IMR-90 (cell line): ENCODE measurements at regions not wholly inside any gene's neighbourhood (a gene's known extent, or its start where the extent isn't known, plus 50 kb on each side); places are given as distances from the start of the nearest gene placed in this dataset.

ENCODE experiments used
- ATAC-seq: fragments of 200-7000 bp; cut with Tn5 transposase; 2 replicates; pipeline ENCODE4 v1.9.1; 2020; ENCODE audit warnings: low read depth, mild to moderate bottlenecking, moderate library complexity
- BruUV-seq: library from RNA; stranded (reverse); fragments of 400-500 nt; replicated peaks from 2 replicates; lab custom pipeline; 2021; lab: Mats Ljungman, UMichigan
- CTCF ChIA-PET: fragments of 300-600 bp; formaldehyde crosslinking; extraction: SDS; loops from one replicate; lab custom pipeline; 2021; ENCODE audit warnings: antibody characterized with exemption; lab: Yijun Ruan, JAX
- POLR2A ChIA-PET: fragments of 300-600 bp; sonication (Branson Sonifier 250); formaldehyde crosslinking; loops from one replicate; lab custom pipeline; 2022; ENCODE audit warnings: antibody characterized with exemption; ENCODE audit not compliant: unreplicated experiment; lab: Charles Lee
- DNase-seq: peaks from one replicate; pipeline ENCODE4 v3.0.0; 2013
- H2AFZ ChIP-seq: replicated peaks from 2 replicates; pipeline ENCODE3; 2013; ENCODE audit warnings: low read length, mild to moderate bottlenecking; ENCODE audit not compliant: poor library complexity
- H2AK5ac ChIP-seq: 2 replicates; pipeline ENCODE4 v1.6.1; 2013; ENCODE audit warnings: low read depth, low read length, inconsistent platforms
- H2AK9ac ChIP-seq: replicated peaks from 2 replicates; pipeline ENCODE3; 2013; ENCODE audit warnings: mild to moderate bottlenecking, low read depth, low read length, moderate library complexity; ENCODE audit not compliant: poor library complexity
- H2BK120ac ChIP-seq: 2 replicates; pipeline ENCODE4 v1.6.1; 2013; ENCODE audit warnings: low read depth, low read length, inconsistent platforms
- H2BK15ac ChIP-seq: 3 replicates; pipeline ENCODE4 v1.6.1; 2013; ENCODE audit warnings: low read depth, low read length, inconsistent platforms
- H2BK20ac ChIP-seq: 2 replicates; pipeline ENCODE4 v1.6.1; 2013; ENCODE audit warnings: low read depth, mild to moderate bottlenecking, inconsistent platforms, low read length, moderate library complexity
- H2BK5ac ChIP-seq: 2 replicates; pipeline ENCODE4 v1.6.1; 2013; ENCODE audit warnings: mild to moderate bottlenecking, low read depth, low read length, inconsistent platforms; ENCODE audit not compliant: poor library complexity, severe bottlenecking
- H3K14ac ChIP-seq: replicated peaks from 2 replicates; pipeline ENCODE4 v1.6.1; 2013; ENCODE audit warnings: low read depth, low read length, inconsistent platforms
- H3K18ac ChIP-seq: 2 replicates; pipeline ENCODE4 v1.6.1; 2013; ENCODE audit warnings: low read depth, low read length, control low read depth
- H3K23ac ChIP-seq: 2 replicates; pipeline ENCODE4 v1.6.1; 2013; ENCODE audit warnings: low read depth, low read length, inconsistent platforms
- H3K27ac ChIP-seq: 2 replicates; pipeline ENCODE4 v1.5.1; 2013; ENCODE audit warnings: mild to moderate bottlenecking, control low read depth, low read length; ENCODE audit not compliant: insufficient read depth
- H3K27me3 ChIP-seq: 2 replicates; pipeline ENCODE4 v1.6.1; 2013; ENCODE audit warnings: low read length; ENCODE audit not compliant: control insufficient read depth, insufficient read depth
- H3K36me3 ChIP-seq: 2 replicates; pipeline ENCODE4 v1.6.1; 2013; ENCODE audit warnings: low read length, mixed read lengths; ENCODE audit not compliant: control insufficient read depth, insufficient read depth
- H3K4ac ChIP-seq: 2 replicates; pipeline ENCODE4 v1.6.1; 2013; ENCODE audit warnings: low read depth, low read length, inconsistent platforms
- H3K4me1 ChIP-seq: 2 replicates; pipeline ENCODE4 v1.6.1; 2013; ENCODE audit warnings: low read length, mixed read lengths; ENCODE audit not compliant: control insufficient read depth, insufficient read depth
- H3K4me2 ChIP-seq: 2 replicates; pipeline ENCODE4 v1.6.1; 2013; ENCODE audit warnings: low read depth, mild to moderate bottlenecking, control low read depth, low read length, moderate library complexity
- H3K4me3 ChIP-seq: 2 replicates; pipeline ENCODE4 v1.5.1; 2013; ENCODE audit warnings: low read depth, mild to moderate bottlenecking, control low read depth, low read length, moderate library complexity; ENCODE audit not compliant: insufficient read depth
- H3K56ac ChIP-seq: 2 replicates; pipeline ENCODE4 v1.6.1; 2013; ENCODE audit warnings: low read length, inconsistent platforms; ENCODE audit not compliant: insufficient read depth; ENCODE audit errors: extremely low read depth
- H3K79me1 ChIP-seq, 2 experiments: 2 replicates each; pipeline ENCODE4 v1.6.1; 2013; ENCODE audit warnings: low read length in 2 of 2, inconsistent platforms in 1 of 2, low read depth in 1 of 2
- H3K9ac ChIP-seq: 2 replicates; pipeline ENCODE4 v1.6.1; 2013; ENCODE audit warnings: low read depth, low read length, control low read depth
- H3K9me1 ChIP-seq: 2 replicates; pipeline ENCODE4 v1.6.1; 2013; ENCODE audit warnings: low read length, inconsistent platforms; ENCODE audit not compliant: insufficient read depth
- H3K9me3 ChIP-seq: 2 replicates; pipeline ENCODE4 v1.6.1; 2013; ENCODE audit warnings: low read length; ENCODE audit not compliant: control insufficient read depth, insufficient read depth
- H4K20me1 ChIP-seq: 2 replicates; pipeline ENCODE4 v1.6.1; 2013; ENCODE audit warnings: low read length, inconsistent platforms; ENCODE audit not compliant: insufficient read depth
- H4K5ac ChIP-seq: 2 replicates; pipeline ENCODE4 v1.6.1; 2013; ENCODE audit warnings: mild to moderate bottlenecking, low read depth, low read length, control low read depth
- H4K8ac ChIP-seq, 2 experiments: 2 replicates each; pipeline ENCODE4 v1.6.1; 2013; ENCODE audit warnings: low read depth in 2 of 2, low read length in 2 of 2, control low read depth in 1 of 2, inconsistent platforms in 1 of 2
- H4K91ac ChIP-seq: 2 replicates; pipeline ENCODE4 v1.6.1; 2013; ENCODE audit warnings: low read depth, low read length, inconsistent platforms; ENCODE audit not compliant: insufficient read depth
- BHLHE40 ChIP-seq: fragments of 150-350 bp; IDR thresholded peaks from 2 replicates; pipeline ENCODE4 v1.6.1; 2016; ENCODE audit warnings: mild to moderate bottlenecking, low read depth, low read length
- CEBPB ChIP-seq: IDR thresholded peaks from 2 replicates; pipeline ENCODE4 v1.6.1; 2012; ENCODE audit warnings: low read depth, low read length, improper control_type of control experiment
- CHD1 ChIP-seq: IDR thresholded peaks from 2 replicates; pipeline ENCODE4 v1.6.1; 2012; ENCODE audit warnings: low read depth, low read length, improper control_type of control experiment
- CTCF ChIP-seq: conservative IDR thresholded peaks from 2 replicates; pipeline ENCODE4 v1.5.1; 2012; ENCODE audit warnings: mild to moderate bottlenecking, low read depth, low read length, improper control_type of control experiment
- ELK1 ChIP-seq: fragments of 150-350 bp; IDR thresholded peaks from 2 replicates; pipeline ENCODE4 v1.6.1; 2016; ENCODE audit warnings: low read depth, mild to moderate bottlenecking, low read length, moderate library complexity, borderline replicate concordance
- FOS ChIP-seq: fragments of 150-350 bp; IDR thresholded peaks from 2 replicates; pipeline ENCODE4 v1.6.1; 2016; ENCODE audit warnings: low read depth, low read length
- MAFK ChIP-seq: IDR thresholded peaks from 2 replicates; pipeline ENCODE4 v1.6.1; 2012; ENCODE audit warnings: low read depth, low read length, improper control_type of control experiment
- MAZ ChIP-seq: IDR thresholded peaks from 2 replicates; pipeline ENCODE4 v1.6.1; 2012; ENCODE audit warnings: low read depth, mild to moderate bottlenecking, low read length, improper control_type of control experiment, moderate library complexity, borderline replicate concordance
- MXI1 ChIP-seq: IDR thresholded peaks from 2 replicates; pipeline ENCODE4 v1.6.1; 2012; ENCODE audit warnings: low read depth, mild to moderate bottlenecking, low read length, moderate library complexity, borderline replicate concordance
- NFE2L2 ChIP-seq: fragments of 150-350 bp; IDR thresholded peaks from 2 replicates; pipeline ENCODE4 v1.6.1; 2016; ENCODE audit warnings: low read depth, mild to moderate bottlenecking, low read length
- POLR2A ChIP-seq: IDR thresholded peaks from 2 replicates; pipeline ENCODE4 v1.6.1; 2012; ENCODE audit warnings: mild to moderate bottlenecking, low read depth, low read length
- RAD21 ChIP-seq: IDR thresholded peaks from 2 replicates; pipeline ENCODE4 v1.6.1; 2012; ENCODE audit warnings: low read length, improper control_type of control experiment
- RCOR1 ChIP-seq: IDR thresholded peaks from 2 replicates; pipeline ENCODE4 v1.6.1; 2012; ENCODE audit warnings: mild to moderate bottlenecking, low read length, improper control_type of control experiment; ENCODE audit not compliant: insufficient replicate concordance
- RFX5 ChIP-seq: IDR thresholded peaks from 2 replicates; pipeline ENCODE4 v1.8.0; 2012; ENCODE audit warnings: low read depth, mild to moderate bottlenecking, low read length, moderate library complexity
- SMC3 ChIP-seq: fragments of 150-350 bp; IDR thresholded peaks from 2 replicates; pipeline ENCODE4 v1.6.1; 2016; ENCODE audit warnings: low read depth, mild to moderate bottlenecking, antibody characterized with exemption, low read length, moderate library complexity
- USF2 ChIP-seq: fragments of 150-350 bp; IDR thresholded peaks from 2 replicates; pipeline ENCODE4 v1.6.1; 2017; ENCODE audit warnings: mild to moderate bottlenecking, antibody characterized with exemption, low read length, low read depth
- WGBS, 2 experiments: methylation state at CpG; one replicate each; pipeline versions ENCODE4 v1.1.5 to v1.1.7; 2013; ENCODE audit warnings: missing lambda C conversion rate in 2 of 2; ENCODE audit not compliant: insufficient read length in 1 of 2; ENCODE audit errors: extremely low coverage in 2 of 2; 5-methylcytosine and 5-hydroxymethylcytosine counted together
- dilution Hi-C: fragments of 300-500 bp; cut with HindIII; formaldehyde crosslinking; loops from one replicate; pipeline ENCODE4 v1.14.3; 2018; ENCODE audit warnings: low sequenced_read_pairs; ENCODE audit not compliant: unreplicated experiment
- in situ Hi-C: fragments of 300-500 bp; cut with MboI; formaldehyde crosslinking; loops from 3 replicates; pipeline ENCODE4 v1.14.3; 2019; ENCODE audit warnings: low sequenced_read_pairs, inconsistent platforms, mixed read lengths
- intact Hi-C: fragments of 100-400 bp; cut with micrococcal nuclease; formaldehyde crosslinking; loops from 2 replicates; pipeline ENCODE4 v1.10.0; 2022

DNA sequence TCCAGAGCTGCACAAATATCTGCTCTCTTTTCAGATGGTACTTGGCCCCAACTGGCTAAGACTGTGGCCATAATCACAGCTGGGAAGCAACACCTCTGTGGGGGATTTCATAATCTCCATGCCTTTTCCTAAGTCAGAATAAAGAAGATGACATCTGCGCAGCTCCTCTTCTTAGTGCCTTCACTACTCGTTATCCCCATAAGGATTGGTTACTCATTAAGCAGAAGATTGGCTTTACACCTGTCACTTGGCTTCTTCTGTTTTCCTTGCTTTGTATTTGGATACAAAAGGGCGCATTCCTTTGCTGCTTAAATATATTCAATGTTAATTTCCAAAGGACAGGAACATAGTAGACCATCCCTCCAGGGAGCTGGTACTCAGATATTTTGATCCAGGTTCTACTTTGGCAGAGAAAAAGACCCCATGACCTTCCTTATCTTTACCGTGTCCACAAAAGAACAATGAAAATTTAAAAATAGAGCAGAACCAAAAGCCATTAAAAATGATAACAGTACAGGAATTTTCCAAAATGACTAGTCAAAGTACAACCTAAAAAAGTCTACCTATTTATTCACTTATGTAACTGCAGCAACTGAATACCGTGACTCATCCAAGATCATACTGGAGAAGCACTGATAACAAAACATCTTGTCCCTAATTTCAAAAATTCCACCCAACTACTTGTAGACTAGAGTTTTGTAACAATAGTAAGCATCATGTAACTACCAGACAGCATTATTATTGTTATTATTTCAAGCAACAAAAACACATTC is 352.3 kb upstream of the TMPO start:
- CTCF ChIA-PET: no interaction called here
- intact Hi-C loops: no loop called here

More for the DNA sequence above, 352.3 kb upstream of the TMPO start:
- Histone ChIP-seq H3K14ac (no peak overlapping the region), H3K56ac (no peak overlapping the region), H3K27me3 (no peaks in the 10 kb centered on the region), H2BK5ac (no peak overlapping the region), H3K4me2 (no peak overlapping the region), H3K27ac (no peak overlapping the region), H3K23ac (no peak overlapping the region), H4K5ac (no peak overlapping the region), H3K9me3 (no peaks in the 10 kb centered on the region), H3K9me1 (no peaks in the 10 kb centered on the region), H2BK15ac (no peak overlapping the region), H4K91ac (no peak overlapping the region), H3K4ac (no peak overlapping the region), H3K4me1 (no peaks in the 10 kb centered on the region), H2BK20ac (no peak overlapping the region), H2AK5ac (no peak overlapping the region), H3K4me3 (no peak overlapping the region), H3K9ac (no peak overlapping the region), H4K8ac (no peak overlapping the region), H2BK120ac (no peak overlapping the region), H2AFZ (no peak overlapping the region), H3K18ac (no peak overlapping the region), H2AK9ac (no peak overlapping the region), H3K79me1 (no peaks in the 10 kb centered on the region), H4K20me1 (no peaks in the 10 kb centered on the region), H3K36me3 (no peaks in the 10 kb centered on the region)
- ATAC-seq (no peak), DNase-seq (no peak)
- dilution Hi-C loops (no loop called here), in situ Hi-C loops (no loop called here)
- POLR2A ChIA-PET: no interaction called here
- TF ChIP-seq FOS: no peak
- TF ChIP-seq POLR2A: no peak
- no peak for TF ChIP-seq CTCF
- no peak for TF ChIP-seq ELK1
- TF ChIP-seq NFE2L2: no peak
- no peak for TF ChIP-seq BHLHE40
- TF ChIP-seq MAZ: no peak
- no peak for TF ChIP-seq RCOR1
- TF ChIP-seq RAD21: no peak
- no peak for TF ChIP-seq MAFK
- no peak for TF ChIP-seq SMC3
- TF ChIP-seq MXI1: no peak
- TF ChIP-seq CEBPB: no peak
- TF ChIP-seq USF2: no peak
- no peak for TF ChIP-seq RFX5
- TF ChIP-seq CHD1: no peak
- WGBS, 2 experiments: no CpG with 5 or more reads among the region's 5 CpGs
- no TSS peak for BruUV-seq
